GM19351 (cell line): ENCODE measurements at regions not wholly inside any gene's neighbourhood (a gene's known extent, or its start where the extent isn't known, plus 50 kb on each side); places are given as distances from the start of the nearest gene placed in this dataset.

Source experiments
- ATAC-seq: cut with Tn5 transposase; IDR thresholded peaks from one replicate; pipeline ENCODE4 v1.9.1; 2021; ENCODE audit warnings: mild to moderate bottlenecking, moderate library complexity; ENCODE audit not compliant: unreplicated experiment

- ATAC-seq, result no peak
Measured at GRCh38 chr9:79116041-79116440, 455.7 kb upstream of the TLE4 start.

GRCh38 chr9:79116709-79117108 lies 455.1 kb upstream of the TLE4 start:
- no peak for ATAC-seq

- ATAC-seq, result no peak
Measured at GRCh38 chr9:79120533-79120932, 451.2 kb upstream of the TLE4 start.

DNA sequence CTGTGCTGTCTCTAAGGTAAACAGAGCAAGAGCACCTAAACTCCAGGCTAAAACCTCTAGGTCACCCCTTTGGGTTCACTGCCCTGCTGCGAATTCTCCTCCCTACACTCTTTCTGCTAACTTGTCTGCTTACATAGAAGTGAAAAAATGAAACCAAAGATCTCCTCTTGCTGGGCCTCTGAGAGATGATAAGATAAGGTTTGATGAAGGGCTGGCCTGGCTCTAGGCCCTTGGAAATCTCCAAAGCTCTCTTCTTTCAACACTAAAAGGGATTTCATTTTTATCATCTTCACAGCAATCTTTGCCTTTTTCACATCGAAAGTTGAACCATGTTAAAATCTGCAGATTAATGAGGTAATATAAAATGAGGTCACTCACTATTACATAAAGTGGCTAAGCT lies 450.8 kb upstream of the TLE4 start:
- no peak for ATAC-seq

DNA sequence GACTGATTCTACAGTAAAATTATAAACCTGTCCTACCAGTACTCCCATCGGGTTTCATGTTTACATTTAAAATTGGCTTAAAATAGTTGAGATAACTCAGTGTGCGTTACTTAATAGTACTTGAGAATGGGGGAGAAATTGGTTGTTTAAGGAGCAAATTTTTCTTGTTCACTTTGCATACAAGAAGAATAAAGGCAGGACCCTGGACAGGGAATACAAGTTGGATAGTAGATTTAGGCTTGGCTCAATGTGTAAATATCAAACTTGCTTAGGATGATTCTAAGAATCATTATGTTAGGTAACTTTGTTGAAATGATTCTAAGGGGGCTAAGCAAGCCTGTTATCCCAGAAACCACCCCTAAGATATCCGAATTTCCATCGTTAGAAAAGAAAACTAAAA lies 448.4 kb upstream of the TLE4 start:
- no peak for ATAC-seq

DNA sequence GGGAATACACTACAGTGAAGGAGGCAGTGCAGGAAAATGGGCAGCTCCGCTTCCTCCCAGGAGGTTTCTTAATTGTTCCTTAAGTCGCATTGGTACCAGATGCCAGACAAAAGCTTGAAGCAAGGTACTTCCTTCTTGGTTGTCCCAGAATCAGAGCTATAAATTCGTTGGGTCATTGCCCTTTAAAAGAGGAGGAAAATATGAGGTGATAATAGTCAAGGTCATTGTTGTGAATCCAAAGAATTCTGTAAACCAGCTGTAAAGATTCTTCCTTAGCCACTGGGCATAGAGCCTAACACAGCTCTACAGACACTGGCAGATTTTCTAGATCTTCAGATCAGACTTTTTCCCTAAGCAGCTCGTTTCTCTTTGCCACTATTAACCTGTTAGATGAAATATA lies 444.1 kb upstream of the TLE4 start:
- no peak for ATAC-seq

GRCh38 chr9:79129865-79130480 lies 441.8 kb upstream of the TLE4 start:
- ATAC-seq, result no peak

DNA sequence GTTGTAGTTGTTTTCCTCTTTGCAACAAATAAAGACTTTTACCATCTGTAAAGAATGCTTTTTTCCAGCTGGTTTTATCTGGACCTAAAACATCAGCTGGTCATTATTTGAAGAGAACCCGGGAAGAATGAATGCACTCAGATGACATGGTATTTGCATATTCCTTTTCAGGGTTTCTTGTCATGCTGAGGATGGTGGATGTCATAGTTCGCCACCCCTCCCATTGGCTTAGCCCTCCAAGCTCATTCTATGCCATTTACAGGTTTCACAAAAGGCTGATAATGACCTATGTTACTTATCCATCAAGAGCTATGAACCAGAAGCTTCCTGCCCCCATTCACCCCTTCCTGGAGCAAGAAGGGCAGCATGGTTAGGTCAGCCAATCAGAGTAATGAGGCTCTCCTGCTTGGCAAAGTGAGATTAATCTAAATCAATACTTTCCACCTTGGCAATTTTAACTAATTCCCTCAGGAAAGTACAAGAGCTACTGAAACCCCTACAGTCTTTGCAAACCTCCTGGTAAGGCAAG lies 440.5 kb upstream of the TLE4 start:
- ATAC-seq, result no peak

GRCh38 chr9:79131824-79132377 lies 439.9 kb upstream of the TLE4 start:
- ATAC-seq, result no peak

GRCh38 chr9:79134654-79135053 lies 437.1 kb upstream of the TLE4 start:
- no peak for ATAC-seq

DNA sequence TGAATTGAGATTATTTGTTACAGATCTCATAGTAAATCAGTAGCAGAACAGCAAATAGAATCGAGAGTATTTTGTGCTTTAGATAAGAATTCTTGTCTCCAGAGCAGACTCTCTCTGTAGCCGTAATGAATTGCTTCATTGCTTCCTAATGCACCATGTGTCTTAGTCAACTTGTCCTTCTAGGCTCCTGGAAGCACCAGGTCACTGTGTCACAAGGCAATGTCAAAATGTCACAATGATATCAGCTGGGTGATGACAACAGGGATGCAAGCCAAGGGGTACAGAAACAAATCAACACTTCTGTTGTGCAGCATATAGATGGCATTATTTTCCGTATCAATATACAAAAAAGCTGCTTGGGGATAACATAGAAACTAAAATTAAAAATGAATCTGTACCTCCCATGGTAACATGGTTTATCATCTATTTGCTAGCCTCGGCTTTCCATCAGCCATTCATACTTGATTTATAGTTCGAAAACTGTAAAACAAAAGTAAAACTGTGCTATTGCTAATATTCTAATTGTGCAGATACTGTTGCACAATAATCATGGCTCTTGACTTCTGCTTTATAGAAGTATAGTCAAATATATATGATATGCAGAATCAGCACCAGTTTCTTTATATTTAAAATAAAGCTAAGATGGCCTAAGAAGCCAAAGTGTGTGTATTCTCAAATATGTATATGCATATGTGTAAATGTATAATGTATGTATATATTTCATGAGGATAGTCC lies 435.9 kb upstream of the TLE4 start:
- ATAC-seq, result no peak

DNA sequence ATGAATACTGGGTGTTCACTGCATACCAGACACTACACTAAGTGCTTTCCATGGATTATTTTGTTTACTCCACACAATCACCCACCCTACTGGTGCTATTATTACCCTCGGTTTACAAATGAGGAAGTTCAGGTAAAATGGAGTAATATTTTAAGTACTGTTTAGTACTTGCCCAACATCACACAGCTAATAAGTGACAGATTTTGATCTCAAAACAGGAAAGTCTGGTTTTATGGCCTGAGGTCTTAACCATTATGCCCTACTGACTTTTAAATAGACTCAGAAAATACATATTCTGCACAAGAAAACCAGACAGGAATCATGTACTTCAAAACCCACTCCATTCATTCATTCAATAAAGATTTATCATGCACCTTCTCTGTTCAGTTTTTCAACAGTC lies 431.0 kb upstream of the TLE4 start:
- no peak for ATAC-seq

DNA sequence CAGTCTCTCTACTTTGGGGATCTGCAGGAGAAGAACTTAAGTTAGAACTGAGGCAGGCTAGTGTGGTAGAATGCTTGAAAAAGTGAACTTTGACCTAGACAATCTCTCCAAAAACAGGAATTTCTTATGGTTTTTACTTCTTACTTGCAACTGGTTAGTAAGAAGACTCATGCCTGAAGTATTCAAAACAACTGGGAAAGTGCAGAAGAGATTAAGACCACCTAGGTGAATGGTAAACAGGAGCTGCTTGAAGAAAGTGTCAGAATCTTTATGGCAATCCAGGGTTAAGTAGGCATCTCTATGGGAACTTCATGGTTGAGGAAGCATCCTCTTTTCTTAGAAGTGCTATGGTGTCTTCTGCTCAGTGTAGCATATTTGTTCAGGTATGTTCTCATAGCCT lies 428.6 kb upstream of the TLE4 start:
- ATAC-seq, result no peak

GRCh38 chr9:79145442-79145841 lies 426.3 kb upstream of the TLE4 start:
- ATAC-seq, result no peak

DNA sequence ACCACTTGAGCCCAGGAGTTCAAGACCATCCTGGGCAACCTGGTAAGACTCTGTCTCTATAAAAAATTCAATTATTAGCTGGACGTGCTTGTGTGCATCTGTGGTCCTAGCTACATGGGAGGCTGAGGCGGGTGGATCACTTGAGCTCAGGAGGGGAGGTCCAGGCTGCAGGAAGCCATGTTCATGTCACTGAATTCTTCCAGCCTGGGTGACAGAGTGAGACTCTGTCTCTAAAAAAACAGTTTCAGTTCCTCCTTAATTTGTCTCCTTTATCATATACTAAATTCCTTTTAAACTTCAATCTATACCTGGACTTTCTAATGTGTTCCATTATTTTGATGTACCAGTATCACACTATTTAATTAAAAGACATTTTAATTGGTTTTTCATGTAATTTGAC lies 422.2 kb upstream of the TLE4 start:
- ATAC-seq, result no peak

GRCh38 chr9:79151791-79152190 lies 420.0 kb upstream of the TLE4 start:
- ATAC-seq, result no peak

DNA sequence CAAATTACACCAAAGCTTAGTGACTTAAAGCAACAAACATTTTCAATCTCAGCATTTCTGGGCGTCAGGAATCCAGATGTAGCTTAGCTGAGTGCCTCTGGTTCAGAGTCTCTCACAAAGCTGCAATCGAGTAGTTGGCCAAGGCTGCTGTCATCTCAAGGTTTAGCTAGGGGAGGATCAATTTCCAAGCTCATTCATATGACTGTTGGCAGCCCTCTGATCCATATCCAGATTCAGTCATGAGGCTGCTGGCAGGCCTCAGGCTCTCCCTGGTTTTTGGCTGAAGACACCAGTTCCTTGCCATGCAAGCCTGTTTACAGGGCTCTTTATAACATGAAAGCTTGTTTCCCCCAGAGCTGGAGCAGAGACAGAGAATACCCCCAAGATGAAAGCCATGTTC lies 419.5 kb upstream of the TLE4 start:
- ATAC-seq, result no peak

DNA sequence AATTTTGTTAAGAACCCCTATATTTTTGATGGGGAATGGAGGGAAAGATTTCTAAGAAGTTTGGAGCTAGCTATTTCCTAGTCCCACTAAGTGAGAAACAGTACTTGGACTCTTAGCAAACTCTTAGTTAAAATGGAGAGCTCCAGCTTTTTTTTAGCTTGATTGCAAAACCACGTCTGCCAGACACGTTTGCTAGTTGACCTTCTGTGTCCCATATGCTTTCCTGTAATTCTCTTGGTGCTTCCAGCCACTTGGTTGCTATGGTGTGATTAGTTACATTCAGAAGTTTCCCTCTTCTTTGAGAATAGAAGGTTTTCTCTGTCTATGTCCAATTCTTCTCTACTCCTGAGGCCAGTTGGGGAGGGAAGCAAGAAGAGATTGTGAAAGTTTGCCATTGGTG lies 417.0 kb upstream of the TLE4 start:
- no peak for ATAC-seq

- ATAC-seq, result no peak
Measured at GRCh38 chr9:79155308-79155707, 416.5 kb upstream of the TLE4 start.

DNA sequence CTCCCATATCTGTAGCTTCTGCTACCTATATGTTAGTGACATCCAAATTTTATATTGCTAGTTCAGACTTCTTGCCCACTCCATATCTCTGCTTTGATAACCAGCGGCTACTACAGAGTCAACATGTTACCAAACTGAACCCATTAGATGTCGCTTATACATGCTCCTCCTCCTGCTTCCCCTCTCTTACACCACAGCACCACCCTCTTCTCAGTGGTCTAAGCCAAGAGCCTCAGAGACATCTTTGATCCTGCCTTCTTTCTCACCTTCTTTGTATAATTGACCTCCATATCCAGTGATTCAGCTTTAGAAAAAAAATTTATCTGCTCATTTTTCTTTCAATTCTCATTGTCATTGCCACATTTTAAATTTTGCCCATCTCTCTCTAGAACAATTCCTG lies 408.2 kb upstream of the TLE4 start:
- no peak for ATAC-seq

DNA sequence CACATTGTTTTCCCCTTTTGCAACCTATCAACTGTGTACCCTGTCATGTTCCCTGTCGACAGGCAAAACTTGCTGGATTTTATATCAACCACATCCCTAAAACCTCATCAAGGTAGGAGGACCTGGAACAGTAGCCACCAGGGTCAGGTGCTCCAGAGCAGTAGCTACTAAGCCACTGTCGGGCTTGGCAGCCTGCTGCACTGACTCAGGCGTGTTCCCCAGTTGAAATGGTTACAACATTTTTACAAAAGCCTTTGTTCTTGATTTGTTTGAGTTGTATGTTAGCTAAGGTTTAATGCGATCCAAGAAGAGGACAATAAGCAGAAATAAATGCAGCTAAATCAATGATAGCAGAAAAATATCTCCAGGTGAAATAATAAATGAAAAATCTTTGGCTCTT lies 407.4 kb upstream of the TLE4 start:
- no peak for ATAC-seq

- ATAC-seq, result no peak
Measured at GRCh38 chr9:79165020-79165780, 406.6 kb upstream of the TLE4 start.
